ENCODE measurements at regions not wholly inside any gene's neighbourhood (a gene's known extent, or its start where the extent isn't known, plus 50 kb on each side); places are given as distances from the start of the nearest gene placed in this dataset.

DNA sequence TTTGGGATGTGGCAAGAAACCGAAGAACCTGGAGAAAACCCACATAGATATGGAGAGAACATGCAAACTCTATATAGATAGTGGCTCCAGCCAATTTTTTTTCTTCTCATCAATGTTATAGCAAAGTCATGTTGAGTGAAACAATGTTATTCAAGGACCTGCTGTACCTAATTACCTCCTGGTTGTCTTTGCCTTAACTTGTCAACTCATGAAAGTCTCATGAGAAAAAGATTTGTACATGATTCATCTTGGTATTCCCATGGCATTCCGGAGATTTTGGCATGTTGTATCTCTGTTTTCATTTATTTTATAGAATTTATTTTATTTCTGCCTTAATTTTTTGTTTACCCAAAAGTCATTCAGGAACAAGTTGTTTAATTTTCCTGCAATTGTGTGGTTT, 303.8 kb upstream of the CDIN1 start:
- TF ChIP-seq POLR2A (IDR thresholded peaks at IDR 0.05; ENCODE audit: low read depth) (no peak), EP300 (IDR thresholded peaks at IDR 0.05) (no peak), CTCF (IDR thresholded peaks at IDR 0.05) (no peak), POLR2AphosphoS5 (IDR thresholded peaks at IDR 0.05) (no peak)

Measured in esophagus muscularis mucosa (tissue), 4 donors.